WERI-Rb-1 (cell line): ENCODE measurements at regions not wholly inside any gene's neighbourhood (a gene's known extent, or its start where the extent isn't known, plus 50 kb on each side); places are given as distances from the start of the nearest gene placed in this dataset.

Source experiments
- DNase-seq: peaks from one replicate; pipeline ENCODE4 v3.0.0-alpha.2; 2020
- H3K27ac ChIP-seq: fragments of 250-450 bp; sonication (Bioruptor Pico); 2 replicates; pipeline ENCODE4 v1.5.1; 2020; ENCODE audit warnings: mild to moderate bottlenecking, moderate library complexity
- H3K27me3 ChIP-seq: fragments of 250-450 bp; sonication (Bioruptor Pico); 2 replicates; pipeline ENCODE4 v1.5.1; 2021; ENCODE audit warnings: mild to moderate bottlenecking, low read depth, moderate library complexity; ENCODE audit not compliant: insufficient read depth, severe bottlenecking
- H3K36me3 ChIP-seq: fragments of 250-450 bp; sonication (Bioruptor Pico); 2 replicates; pipeline ENCODE4 v1.5.1; 2020; ENCODE audit warnings: mild to moderate bottlenecking, moderate library complexity
- H3K4me3 ChIP-seq: 2 replicates; pipeline ENCODE4 v1.5.1; 2011; ENCODE audit warnings: low read depth, mild to moderate bottlenecking, control low read depth, low read length
- H3K9me3 ChIP-seq: fragments of 250-450 bp; sonication (Bioruptor Pico); 2 replicates; pipeline ENCODE4 v1.5.1; 2021; ENCODE audit warnings: mild to moderate bottlenecking, moderate library complexity; ENCODE audit not compliant: severe bottlenecking
- CTCF ChIP-seq: IDR thresholded peaks from 2 replicates; pipeline ENCODE4 v1.5.1; 2011; ENCODE audit warnings: low read depth, mild to moderate bottlenecking, control low read depth, inconsistent platforms, low read length

- no peak overlapping the region for H3K4me3 ChIP-seq
- no peak for TF ChIP-seq CTCF
- no peak overlapping the region for H3K27ac ChIP-seq
- H3K9me3 ChIP-seq, result peaks cover 2% of the 10 kb centered on the region
- DNase-seq, result no peak
- peaks cover 9% of the 10 kb centered on the region for H3K27me3 ChIP-seq
- no peaks in the 10 kb centered on the region for H3K36me3 ChIP-seq
Observed at GRCh38 chr5:171600741-171601265, 181.4 kb downstream of the FGF18 start.

GRCh38 chr5:171601266-171601881 is 181.9 kb downstream of the FGF18 start:
- Histone ChIP-seq H3K9me3 (peaks cover 7% of the 10 kb centered on the region), H3K36me3 (no peaks in the 10 kb centered on the region), H3K27me3 (peaks cover 9% of the 10 kb centered on the region), H3K27ac (no peak overlapping the region), H3K4me3 (no peak overlapping the region)
- no peak for DNase-seq
- TF ChIP-seq CTCF, result no peak

- no peak for TF ChIP-seq CTCF
- Histone ChIP-seq H3K27me3 (peaks cover 3% of the 10 kb centered on the region), H3K36me3 (no peaks in the 10 kb centered on the region), H3K27ac (no peak overlapping the region), H3K4me3 (no peak overlapping the region), H3K9me3 (peaks cover 11% of the 10 kb centered on the region)
- DNase-seq, result no peak
Observed at GRCh38 chr5:171603591-171603990, 182.0 kb upstream of the SMIM23 start.

- Histone ChIP-seq H3K4me3 (no peak overlapping the region), H3K27me3 (peaks cover 3% of the 10 kb centered on the region), H3K9me3 (peaks cover 11% of the 10 kb centered on the region), H3K36me3 (no peaks in the 10 kb centered on the region), H3K27ac (no peak overlapping the region)
- DNase-seq, result no peak
- TF ChIP-seq CTCF, result no peak
Observed at GRCh38 chr5:171604195-171604594, 181.4 kb upstream of the SMIM23 start.

- H3K9me3 ChIP-seq, result peaks cover 11% of the 10 kb centered on the region
- TF ChIP-seq CTCF, result peak; percentile 59
- no peak overlapping the region for H3K27ac ChIP-seq
- H3K4me3 ChIP-seq, result no peak overlapping the region
- no peaks in the 10 kb centered on the region for H3K36me3 ChIP-seq
- no peaks in the 10 kb centered on the region for H3K27me3 ChIP-seq
- no peak for DNase-seq
Observed at GRCh38 chr5:171606414-171607024, 179.1 kb upstream of the SMIM23 start.
